Gastroesophageal sphincter (tissue), 3 donors: ENCODE measurements at regions not wholly inside any gene's neighbourhood (a gene's known extent, or its start where the extent isn't known, plus 50 kb on each side); places are given as distances from the start of the nearest gene placed in this dataset.

Source experiments
- EP300 ChIP-seq: sonication (generic); formaldehyde crosslinking; IDR thresholded peaks from one replicate; pipeline ENCODE4 v1.6.1; 2017; ENCODE audit warnings: antibody characterized with exemption, mild to moderate bottlenecking
- POLR2A ChIP-seq, 2 donors: fragments of 450-650 bp; IDR thresholded peaks; one replicate each; pipeline ENCODE4 v1.6.1; 2017; ENCODE audit warnings: antibody characterized with exemption in 2 of 2, mild to moderate bottlenecking in 2 of 2, moderate library complexity in 1 of 2
- POLR2AphosphoS5 ChIP-seq: sonication (generic); formaldehyde crosslinking; IDR thresholded peaks from one replicate; pipeline ENCODE4 v1.6.1; 2017; ENCODE audit warnings: antibody characterized with exemption
- TF ChIP-seq, protein P1 (sequence below), 4 experiments: fragments of 200-600 bp in 2 of 4; fragments of 450-650 bp in 2 of 4; sonication (generic) in 1 of 4; IDR thresholded peaks; one replicate each; pipeline ENCODE4 v1.5.1; 2017 to 2019; ENCODE audit warnings: antibody characterized with exemption in 4 of 4, mild to moderate bottlenecking in 2 of 4, moderate library complexity in 2 of 4

DNA sequence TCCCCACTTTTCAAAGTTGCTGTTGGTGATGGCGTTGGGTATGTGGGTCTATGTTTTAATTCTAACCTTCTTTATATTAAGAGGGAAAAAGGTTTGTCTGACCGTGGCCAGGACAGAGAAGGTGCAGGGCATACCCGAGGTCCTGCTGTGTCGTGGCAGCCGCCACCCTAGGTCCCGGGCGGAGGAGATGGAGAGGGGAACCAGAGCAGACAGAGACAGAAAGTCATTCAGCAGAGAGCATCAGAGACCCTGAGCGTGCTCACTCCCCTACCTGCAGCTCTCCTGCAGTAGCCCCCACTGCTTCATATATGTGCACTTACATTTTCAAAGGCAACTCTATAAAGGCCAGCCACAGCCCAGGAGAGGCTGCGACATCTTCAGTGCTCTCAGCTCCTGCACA lies 327.2 kb upstream of the TNRC6C start:
- TF ChIP-seq, protein P1, sequence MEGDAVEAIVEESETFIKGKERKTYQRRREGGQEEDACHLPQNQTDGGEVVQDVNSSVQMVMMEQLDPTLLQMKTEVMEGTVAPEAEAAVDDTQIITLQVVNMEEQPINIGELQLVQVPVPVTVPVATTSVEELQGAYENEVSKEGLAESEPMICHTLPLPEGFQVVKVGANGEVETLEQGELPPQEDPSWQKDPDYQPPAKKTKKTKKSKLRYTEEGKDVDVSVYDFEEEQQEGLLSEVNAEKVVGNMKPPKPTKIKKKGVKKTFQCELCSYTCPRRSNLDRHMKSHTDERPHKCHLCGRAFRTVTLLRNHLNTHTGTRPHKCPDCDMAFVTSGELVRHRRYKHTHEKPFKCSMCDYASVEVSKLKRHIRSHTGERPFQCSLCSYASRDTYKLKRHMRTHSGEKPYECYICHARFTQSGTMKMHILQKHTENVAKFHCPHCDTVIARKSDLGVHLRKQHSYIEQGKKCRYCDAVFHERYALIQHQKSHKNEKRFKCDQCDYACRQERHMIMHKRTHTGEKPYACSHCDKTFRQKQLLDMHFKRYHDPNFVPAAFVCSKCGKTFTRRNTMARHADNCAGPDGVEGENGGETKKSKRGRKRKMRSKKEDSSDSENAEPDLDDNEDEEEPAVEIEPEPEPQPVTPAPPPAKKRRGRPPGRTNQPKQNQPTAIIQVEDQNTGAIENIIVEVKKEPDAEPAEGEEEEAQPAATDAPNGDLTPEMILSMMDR (IDR thresholded peaks at IDR 0.05), result no peak
- TF ChIP-seq POLR2A (IDR thresholded peaks at IDR 0.05) (no peak), POLR2AphosphoS5 (no peak), EP300 (no peak)
